GM12891 (cell line): ENCODE measurements at regions not wholly inside any gene's neighbourhood (a gene's known extent, or its start where the extent isn't known, plus 50 kb on each side); places are given as distances from the start of the nearest gene placed in this dataset.

ENCODE experiments used
- POLR2A ChIP-seq: IDR thresholded peaks from 2 replicates; pipeline ENCODE4 v1.6.1; 2011; ENCODE audit warnings: low read depth, low read length, control low read depth
- POLR2AphosphoS5 ChIP-seq: IDR thresholded peaks from 2 replicates; pipeline ENCODE4 v1.6.1; 2011; ENCODE audit warnings: low read depth, low read length, control low read depth
- SPI1 ChIP-seq: IDR thresholded peaks from 2 replicates; pipeline ENCODE4 v1.6.1; 2011; ENCODE audit warnings: low read depth, low read length, control low read depth
- TAF1 ChIP-seq: IDR thresholded peaks from 2 replicates; pipeline ENCODE4 v1.6.1; 2011; ENCODE audit warnings: low read depth, low read length, control low read depth

DNA sequence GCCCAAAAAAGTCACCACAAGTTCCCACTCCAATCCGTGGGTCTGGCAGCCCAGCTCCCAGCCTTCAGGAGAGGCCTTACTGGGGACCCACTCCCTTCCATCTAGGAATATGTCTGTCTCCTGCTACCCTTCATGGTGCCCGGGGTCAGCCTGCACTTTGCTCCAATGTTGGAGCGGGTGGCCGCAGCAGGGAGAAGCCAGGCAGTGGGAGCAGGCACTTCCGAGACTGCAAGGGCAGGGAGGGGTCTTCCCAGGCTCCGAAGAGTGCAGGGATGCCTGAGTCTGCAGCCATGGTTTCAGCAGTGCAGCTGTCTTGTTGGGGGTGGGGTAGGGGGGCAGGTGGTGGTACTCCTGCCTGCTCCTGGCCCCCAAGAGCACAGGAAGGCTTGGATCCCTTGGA lies 1616.2 kb downstream of the SLITRK5 start:
- TF ChIP-seq POLR2AphosphoS5 = no peak
- no peak for TF ChIP-seq POLR2A
- no peak for TF ChIP-seq SPI1
- TF ChIP-seq TAF1 = no peak
